GM12878 (cell line): ENCODE measurements at regions not wholly inside any gene's neighbourhood (a gene's known extent, or its start where the extent isn't known, plus 50 kb on each side); places are given as distances from the start of the nearest gene placed in this dataset.

Experiments used
- ATAC-seq: fragments of 200-7000 bp; cut with Tn5 transposase; 3 replicates; pipeline ENCODE4 v1.9.1; 2020; ENCODE audit warnings: mild to moderate bottlenecking, moderate library complexity
- BruUV-seq: library from RNA; stranded (reverse); fragments of 400-500 nt; replicated peaks from 2 replicates; lab custom pipeline; 2021; lab: Mats Ljungman, UMichigan
- CTCF ChIA-PET: fragments of 300-600 bp; sonication (Branson Sonifier 250); formaldehyde crosslinking; extraction: SDS; loops from one replicate; lab custom pipeline; 2021; ENCODE audit warnings: inconsistent platforms; lab: Yijun Ruan, JAX
- POLR2A ChIA-PET: fragments of 350-600 bp; formaldehyde crosslinking; extraction: SDS; loops from one replicate; lab custom pipeline; 2021; ENCODE audit warnings: inconsistent platforms; lab: Charles Lee
- RAD21 ChIA-PET: fragments of 300-600 bp; sonication (Branson Sonifier 250); formaldehyde crosslinking; loops from one replicate; lab custom pipeline; 2023; ENCODE audit warnings: antibody characterized with exemption; ENCODE audit not compliant: unreplicated experiment; lab: Charles Lee
- SMC1A ChIA-PET: fragments of 300-600 bp; sonication (Branson Sonifier 250); formaldehyde crosslinking; loops from one replicate; lab custom pipeline; 2023; ENCODE audit not compliant: unreplicated experiment, uncharacterized antibody; lab: Charles Lee
- DNase-seq: peaks from one replicate; pipeline ENCODE4 v3.0.0-alpha.2; 2011; ENCODE audit warnings: low read depth, low spot score
- FAIRE-seq: peaks from 3 replicates; lab custom pipeline; 2011; peaks lifted over from hg19 to GRCh38; lab: Jason Lieb, UNC
- H2AFZ ChIP-seq: 2 replicates; pipeline ENCODE4 v1.6.0; 2011; ENCODE audit warnings: low read depth, low read length, control low read depth; ENCODE audit not compliant: control insufficient read depth
- H3K27ac ChIP-seq: 2 replicates; pipeline ENCODE4 v1.5.1; 2011; ENCODE audit warnings: control low read depth; ENCODE audit not compliant: control insufficient read depth, insufficient read depth
- H3K27me3 ChIP-seq, 2 experiments: replicated peaks in 1 of 2; 2 replicates each; pipeline versions ENCODE4 v1.6.0 to v1.6.1; 2011; ENCODE audit warnings: low read length in 1 of 2; ENCODE audit not compliant: control insufficient read depth in 2 of 2, insufficient read depth in 2 of 2
- H3K36me3 ChIP-seq, 2 experiments: 2 replicates each; pipeline ENCODE4 v1.5.1; 2011; ENCODE audit warnings: low read length in 1 of 2; ENCODE audit not compliant: control insufficient read depth in 2 of 2, insufficient read depth in 2 of 2
- H3K4me1 ChIP-seq: 2 replicates; pipeline ENCODE4 v1.6.1; 2011; ENCODE audit warnings: mild to moderate bottlenecking, low read length, moderate library complexity, mixed read lengths; ENCODE audit not compliant: control insufficient read depth, insufficient read depth
- H3K4me2 ChIP-seq: 2 replicates; pipeline ENCODE4 v1.6.0; 2011; ENCODE audit warnings: control low read depth; ENCODE audit not compliant: control insufficient read depth, insufficient read depth
- H3K4me3 ChIP-seq: fragments of 200-600 bp; sonication (generic); 2 replicates; pipeline ENCODE4 v1.5.1; 2016
- H3K79me2 ChIP-seq: 2 replicates; pipeline ENCODE4 v1.6.0; 2011; ENCODE audit warnings: low read length; ENCODE audit not compliant: control insufficient read depth, insufficient read depth
- H3K9ac ChIP-seq: 2 replicates; pipeline ENCODE4 v1.8.0; 2011; ENCODE audit warnings: low read length, control low read depth, mixed read lengths; ENCODE audit not compliant: control insufficient read depth, insufficient read depth
- H3K9me3 ChIP-seq: replicated peaks from 3 replicates; pipeline ENCODE4 v1.5.1; 2011; ENCODE audit warnings: mild to moderate bottlenecking, low read length; ENCODE audit not compliant: control insufficient read depth, insufficient read depth
- H4K20me1 ChIP-seq: 2 replicates; pipeline ENCODE4 v1.6.0; 2011; ENCODE audit not compliant: control insufficient read depth, insufficient read depth
- BRCA1 ChIP-seq: IDR thresholded peaks from 2 replicates; pipeline ENCODE4 v1.6.1; 2011; ENCODE audit warnings: low read depth, low read length, improper control_type of control experiment
- CHD2 ChIP-seq: IDR thresholded peaks from 2 replicates; pipeline ENCODE4 v1.6.1; 2011; ENCODE audit warnings: low read depth, low read length, improper control_type of control experiment, borderline replicate concordance
- ETV6 ChIP-seq, 2 experiments: fragments of 450-650 bp in 1 of 2; IDR thresholded peaks in 1 of 2; conservative IDR thresholded peaks in 1 of 2; 2 replicates each; pipeline ENCODE4 v1.6.1; 2014; ENCODE audit warnings: antibody characterized with exemption in 1 of 2, borderline replicate concordance in 1 of 2, low read depth in 1 of 2, mild to moderate bottlenecking in 1 of 2, moderate library complexity in 1 of 2
- FOXK2 ChIP-seq: fragments of 450-650 bp; IDR thresholded peaks from 2 replicates; pipeline ENCODE4 v1.6.1; 2017; ENCODE audit warnings: mild to moderate bottlenecking, moderate library complexity
- IRF4 ChIP-seq: IDR thresholded peaks from 2 replicates; pipeline ENCODE4 v1.6.1; 2011; ENCODE audit warnings: low read depth, low read length
- MAX ChIP-seq: IDR thresholded peaks from 2 replicates; pipeline ENCODE4 v1.6.1; 2012; ENCODE audit warnings: low read depth, low read length, improper control_type of control experiment
- MXI1 ChIP-seq: fragments of 150-350 bp; IDR thresholded peaks from 2 replicates; pipeline ENCODE4 v1.6.1; 2011; ENCODE audit warnings: low read depth, mild to moderate bottlenecking, inconsistent platforms, low read length, improper control_type of control experiment
- POLR2A ChIP-seq: IDR thresholded peaks from 2 replicates; pipeline ENCODE4 v1.6.1; 2011; ENCODE audit warnings: low read depth, mild to moderate bottlenecking, low read length
- RAD21 ChIP-seq: IDR thresholded peaks from 2 replicates; pipeline ENCODE4 v1.6.1; 2011; ENCODE audit warnings: mild to moderate bottlenecking, low read depth, low read length, moderate library complexity; ENCODE audit not compliant: insufficient read depth
- SIX5 ChIP-seq: IDR thresholded peaks from 2 replicates; pipeline ENCODE4 v1.6.1; 2011; ENCODE audit warnings: mild to moderate bottlenecking, low read depth, low read length, moderate library complexity; ENCODE audit not compliant: severe bottlenecking
- STAT1 ChIP-seq: fragments of 450-650 bp; conservative IDR thresholded peaks from 2 replicates; pipeline ENCODE4 v1.6.1; 2014; ENCODE audit warnings: antibody characterized with exemption, mild to moderate bottlenecking
- SUPT20H ChIP-seq: IDR thresholded peaks from 2 replicates; pipeline ENCODE4 v1.6.1; 2011; ENCODE audit warnings: low read depth, mild to moderate bottlenecking, low read length, moderate library complexity, borderline replicate concordance; ENCODE audit not compliant: control insufficient read depth
- TARDBP ChIP-seq: IDR thresholded peaks from 2 replicates; pipeline ENCODE4 v1.6.1; 2016; ENCODE audit warnings: borderline replicate concordance
- ZNF207 ChIP-seq: fragments of 450-650 bp; IDR thresholded peaks from 2 replicates; pipeline ENCODE4 v1.6.1; 2014; ENCODE audit warnings: antibody characterized with exemption, mild to moderate bottlenecking, borderline replicate concordance
- ZNF24 ChIP-seq: fragments of 450-650 bp; IDR thresholded peaks from 2 replicates; pipeline ENCODE4 v1.6.1; 2017; ENCODE audit warnings: antibody characterized with exemption, mild to moderate bottlenecking
- ZNF274 ChIP-seq: IDR thresholded peaks from one replicate; pipeline ENCODE4 v1.8.0; 2011; ENCODE audit not compliant: insufficient read length, insufficient read depth
- ZNF622 ChIP-seq: fragments of 450-650 bp; IDR thresholded peaks from 2 replicates; pipeline ENCODE4 v1.6.1; 2017; ENCODE audit warnings: mild to moderate bottlenecking, inconsistent platforms
- ZZZ3 ChIP-seq: IDR thresholded peaks from 2 replicates; pipeline ENCODE4 v1.6.1; 2011; ENCODE audit warnings: low read depth; ENCODE audit not compliant: control insufficient read depth, insufficient read length
- WGBS: methylation state at CpG from one replicate; pipeline ENCODE4 v1.1.6; 2016; ENCODE audit warnings: low lambda C conversion rate; ENCODE audit not compliant: insufficient replicate concordance, insufficient coverage; ENCODE audit errors: missing lambda C conversion rate; 5-methylcytosine and 5-hydroxymethylcytosine counted together
- in situ Hi-C: fragments of 300-500 bp; cut with MboI; formaldehyde crosslinking; loops from 9 replicates; pipeline ENCODE4 v1.14.3; 2018; ENCODE audit warnings: mixed read lengths
- intact Hi-C: fragments of 100-400 bp; cut with micrococcal nuclease; formaldehyde crosslinking; loops from one replicate; pipeline ENCODE4 v1.14.2; 2022; ENCODE audit not compliant: unreplicated experiment

- TF ChIP-seq BRCA1 (no peak), SUPT20H (no peak), MXI1 (no peak), RAD21 (no peak), FOXK2 (no peak), STAT1 (no peak), ETV6 (conservative IDR thresholded peaks at IDR 0.05 in 1 of 2, IDR thresholded peaks at IDR 0.05 in 1 of 2; ENCODE audit: borderline replicate concordance in 1 of 2, low read depth in 1 of 2) (no peak), MAX (no peak)
Observed at GRCh38 chr4:31645236-31645635, 925.1 kb downstream of the PCDH7 start (continued).

GRCh38 chr4:31647786-31648185 lies 927.6 kb downstream of the PCDH7 start:
- Histone ChIP-seq H3K79me2 (no peaks in the 10 kb centered on the region), H3K27ac (no peak overlapping the region), H3K4me3 (no peak overlapping the region), H3K36me3 (no peaks in the 10 kb centered on the region), H3K4me2 (no peak overlapping the region), H3K9ac (no peak overlapping the region), H3K4me1 (no peaks in the 10 kb centered on the region), H3K9me3 (no peaks in the 10 kb centered on the region), H2AFZ (no peak overlapping the region), H4K20me1 (no peaks in the 10 kb centered on the region), H3K27me3 (no peaks in the 10 kb centered on the region)
- FAIRE-seq = no peak
- ChIA-PET CTCF (no interaction called here), SMC1A (no interaction called here), RAD21 (no interaction called here), POLR2A (no interaction called here)
- BruUV-seq = no TSS peak
- TF ChIP-seq ZNF622 = no peak
- no peak for TF ChIP-seq ZNF207
- no peak for TF ChIP-seq IRF4
- TF ChIP-seq ZNF274 = no peak
- no peak for TF ChIP-seq MXI1
- no peak for TF ChIP-seq ZZZ3
- TF ChIP-seq ZNF24 = no peak
- no peak for TF ChIP-seq CHD2
- no peak for TF ChIP-seq SIX5
- no peak for TF ChIP-seq POLR2A
- TF ChIP-seq TARDBP = no peak
- WGBS = 0% methylated on average over 1 of the region's 1 CpG
- in situ Hi-C loops = no loop called here
- no peak for ATAC-seq
- intact Hi-C loops = no loop called here
- DNase-seq = no peak
